ENCODE measurements at regions not wholly inside any gene's neighbourhood (a gene's known extent, or its start where the extent isn't known, plus 50 kb on each side); places are given as distances from the start of the nearest gene placed in this dataset.

DNA sequence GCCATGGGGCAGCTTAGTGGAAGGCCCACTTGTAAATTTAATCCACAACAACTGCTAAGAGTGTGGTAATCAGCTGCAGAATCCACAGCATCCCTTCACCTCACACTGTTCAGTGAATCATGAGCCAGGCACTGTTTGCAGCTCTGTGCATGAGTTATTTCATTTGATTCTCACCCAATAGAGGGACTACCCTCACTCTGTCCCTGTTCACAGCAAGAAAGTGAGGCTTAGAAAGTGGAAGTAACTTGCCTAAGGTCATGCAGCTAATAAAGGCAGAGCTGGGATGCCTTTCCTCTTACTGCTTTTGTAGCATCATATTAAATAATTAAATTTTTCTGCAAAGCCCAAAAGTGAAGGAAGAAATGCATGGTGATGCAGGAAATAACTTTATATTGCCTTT, 346.5 kb upstream of the PLD5 start:
- Histone ChIP-seq H3K36me3 (ENCODE audit: control insufficient read depth, insufficient read depth, low read length) (no peaks in the 10 kb centered on the region), H3K4me1 (ENCODE audit: control insufficient read depth, extremely low read depth, insufficient read depth, low read length) (no peaks in the 10 kb centered on the region), H3K9me3 (ENCODE audit: control insufficient read depth, insufficient read depth, low read depth, low read length) (no peaks in the 10 kb centered on the region), H4K20me1 (ENCODE audit: control insufficient read depth, extremely low read depth, insufficient read depth, low read length) (no peaks in the 10 kb centered on the region), H3K4me3 (replicated peaks in 1 of 4; ENCODE audit: control extremely low read depth in 1 of 4, insufficient read depth in 1 of 4, low read depth in 3 of 4, low read length in 4 of 4) (no peak overlapping the region), H3K4me2 (ENCODE audit: extremely low read depth, insufficient read depth, low read length) (no peak overlapping the region), H3K9ac (ENCODE audit: insufficient read depth, low read length) (no peak overlapping the region), H3K79me2 (ENCODE audit: control insufficient read depth, insufficient read depth, low read length) (no peaks in the 10 kb centered on the region), H2AFZ (ENCODE audit: low read length) (no peak overlapping the region), H3K27me3 (ENCODE audit: control insufficient read depth, insufficient read depth, low read length) (no peaks in the 10 kb centered on the region), H3K27ac (ENCODE audit: insufficient read depth, low read length) (no peak overlapping the region)
- TF ChIP-seq EZH2 (IDR thresholded peaks at IDR 0.05; ENCODE audit: low read length, missing control alignments), result no peak
- TF ChIP-seq, protein P1, sequence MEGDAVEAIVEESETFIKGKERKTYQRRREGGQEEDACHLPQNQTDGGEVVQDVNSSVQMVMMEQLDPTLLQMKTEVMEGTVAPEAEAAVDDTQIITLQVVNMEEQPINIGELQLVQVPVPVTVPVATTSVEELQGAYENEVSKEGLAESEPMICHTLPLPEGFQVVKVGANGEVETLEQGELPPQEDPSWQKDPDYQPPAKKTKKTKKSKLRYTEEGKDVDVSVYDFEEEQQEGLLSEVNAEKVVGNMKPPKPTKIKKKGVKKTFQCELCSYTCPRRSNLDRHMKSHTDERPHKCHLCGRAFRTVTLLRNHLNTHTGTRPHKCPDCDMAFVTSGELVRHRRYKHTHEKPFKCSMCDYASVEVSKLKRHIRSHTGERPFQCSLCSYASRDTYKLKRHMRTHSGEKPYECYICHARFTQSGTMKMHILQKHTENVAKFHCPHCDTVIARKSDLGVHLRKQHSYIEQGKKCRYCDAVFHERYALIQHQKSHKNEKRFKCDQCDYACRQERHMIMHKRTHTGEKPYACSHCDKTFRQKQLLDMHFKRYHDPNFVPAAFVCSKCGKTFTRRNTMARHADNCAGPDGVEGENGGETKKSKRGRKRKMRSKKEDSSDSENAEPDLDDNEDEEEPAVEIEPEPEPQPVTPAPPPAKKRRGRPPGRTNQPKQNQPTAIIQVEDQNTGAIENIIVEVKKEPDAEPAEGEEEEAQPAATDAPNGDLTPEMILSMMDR (conservative IDR thresholded peaks at IDR 0.05 in 1 of 2, IDR thresholded peaks at IDR 0.05 in 1 of 2; ENCODE audit: low read depth in 1 of 2, low read length in 2 of 2), result no peak
- no peak for DNase-seq (ENCODE audit: low read depth in 2 of 2)

DNA sequence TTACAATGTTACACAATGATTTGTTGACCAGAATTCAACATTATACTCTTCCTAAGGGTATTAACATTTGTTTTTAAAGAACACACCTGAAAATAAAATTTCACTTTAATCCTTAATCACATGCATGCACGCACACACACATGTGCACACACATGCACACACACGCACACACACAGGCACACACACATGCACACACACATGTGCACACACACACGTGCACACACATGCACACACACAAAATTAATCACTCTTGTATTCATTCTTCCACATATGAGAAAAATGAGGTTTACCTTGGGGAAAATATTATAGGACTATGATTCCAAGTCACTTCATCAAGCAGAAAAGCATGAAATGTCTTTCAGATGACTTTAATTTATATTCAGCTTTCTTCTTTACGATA, 331.8 kb upstream of the PLD5 start:
- TF ChIP-seq, protein P1 (conservative IDR thresholded peaks at IDR 0.05 in 1 of 2, IDR thresholded peaks at IDR 0.05 in 1 of 2; ENCODE audit: low read depth in 1 of 2, low read length in 2 of 2), result no peak
- TF ChIP-seq EZH2 (IDR thresholded peaks at IDR 0.05; ENCODE audit: low read length, missing control alignments), result no peak
- Histone ChIP-seq H3K9ac (ENCODE audit: insufficient read depth, low read length) (no peak overlapping the region), H2AFZ (ENCODE audit: low read length) (no peak overlapping the region), H3K4me1 (ENCODE audit: control insufficient read depth, extremely low read depth, insufficient read depth, low read length) (no peaks in the 10 kb centered on the region), H3K4me3 (replicated peaks in 1 of 4; ENCODE audit: control extremely low read depth in 1 of 4, insufficient read depth in 1 of 4, low read depth in 3 of 4, low read length in 4 of 4) (no peak overlapping the region), H3K4me2 (ENCODE audit: extremely low read depth, insufficient read depth, low read length) (no peak overlapping the region), H4K20me1 (ENCODE audit: control insufficient read depth, extremely low read depth, insufficient read depth, low read length) (no peaks in the 10 kb centered on the region), H3K27ac (ENCODE audit: insufficient read depth, low read length) (no peak overlapping the region), H3K79me2 (ENCODE audit: control insufficient read depth, insufficient read depth, low read length) (no peaks in the 10 kb centered on the region), H3K27me3 (ENCODE audit: control insufficient read depth, insufficient read depth, low read length) (no peaks in the 10 kb centered on the region), H3K9me3 (ENCODE audit: control insufficient read depth, insufficient read depth, low read depth, low read length) (no peaks in the 10 kb centered on the region), H3K36me3 (ENCODE audit: control insufficient read depth, insufficient read depth, low read length) (no peaks in the 10 kb centered on the region)
- no peak for DNase-seq (ENCODE audit: low read depth in 2 of 2)

DNA sequence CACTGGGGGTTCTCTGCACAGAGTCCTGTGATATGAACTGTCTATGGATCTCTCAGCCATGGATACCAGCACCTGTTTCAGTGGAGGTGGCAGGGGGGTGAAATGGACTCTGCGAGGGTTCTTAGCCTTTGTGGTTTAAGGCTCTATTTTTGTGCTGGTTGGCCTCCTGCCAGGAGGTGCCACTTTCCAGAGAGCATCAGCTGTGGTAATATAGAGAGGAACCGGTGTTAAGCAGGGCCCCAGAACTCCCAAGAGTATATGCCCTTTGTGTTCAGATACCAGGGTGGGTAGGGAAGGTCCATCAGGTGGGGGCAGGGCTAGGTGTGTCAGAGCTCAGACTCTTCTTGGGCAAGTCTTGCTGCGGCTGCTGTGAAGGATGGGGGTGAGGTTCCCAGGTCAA, 330.0 kb upstream of the PLD5 start:
- H3K9me3 ChIP-seq (ENCODE audit: control insufficient read depth, insufficient read depth, low read depth, low read length), result no peaks in the 10 kb centered on the region
- no peaks in the 10 kb centered on the region for H3K27me3 ChIP-seq (ENCODE audit: control insufficient read depth, insufficient read depth, low read length)
- H3K79me2 ChIP-seq (ENCODE audit: control insufficient read depth, insufficient read depth, low read length), result no peaks in the 10 kb centered on the region
- TF ChIP-seq, protein P1 (conservative IDR thresholded peaks at IDR 0.05 in 1 of 2, IDR thresholded peaks at IDR 0.05 in 1 of 2; ENCODE audit: low read depth in 1 of 2, low read length in 2 of 2), result no peak
- TF ChIP-seq EZH2 (IDR thresholded peaks at IDR 0.05; ENCODE audit: low read length, missing control alignments), result no peak
- no peaks in the 10 kb centered on the region for H4K20me1 ChIP-seq (ENCODE audit: control insufficient read depth, extremely low read depth, insufficient read depth, low read length)
- H3K36me3 ChIP-seq (ENCODE audit: control insufficient read depth, insufficient read depth, low read length), result no peaks in the 10 kb centered on the region
- no peak for DNase-seq (ENCODE audit: low read depth in 2 of 2)
- H3K9ac ChIP-seq (ENCODE audit: insufficient read depth, low read length), result no peak overlapping the region
- no peak overlapping the region for H3K4me2 ChIP-seq (ENCODE audit: extremely low read depth, insufficient read depth, low read length)
- H3K4me1 ChIP-seq (ENCODE audit: control insufficient read depth, extremely low read depth, insufficient read depth, low read length), result no peaks in the 10 kb centered on the region
- H2AFZ ChIP-seq (ENCODE audit: low read length), result no peak overlapping the region
- no peak overlapping the region for H3K4me3 ChIP-seq (replicated peaks in 1 of 4; ENCODE audit: control extremely low read depth in 1 of 4, insufficient read depth in 1 of 4, low read depth in 3 of 4, low read length in 4 of 4)
- no peak overlapping the region for H3K27ac ChIP-seq (ENCODE audit: insufficient read depth, low read length)
